ENCODE measurements at regions not wholly inside any gene's neighbourhood (a gene's known extent, or its start where the extent isn't known, plus 50 kb on each side); places are given as distances from the start of the nearest gene placed in this dataset.

DNA sequence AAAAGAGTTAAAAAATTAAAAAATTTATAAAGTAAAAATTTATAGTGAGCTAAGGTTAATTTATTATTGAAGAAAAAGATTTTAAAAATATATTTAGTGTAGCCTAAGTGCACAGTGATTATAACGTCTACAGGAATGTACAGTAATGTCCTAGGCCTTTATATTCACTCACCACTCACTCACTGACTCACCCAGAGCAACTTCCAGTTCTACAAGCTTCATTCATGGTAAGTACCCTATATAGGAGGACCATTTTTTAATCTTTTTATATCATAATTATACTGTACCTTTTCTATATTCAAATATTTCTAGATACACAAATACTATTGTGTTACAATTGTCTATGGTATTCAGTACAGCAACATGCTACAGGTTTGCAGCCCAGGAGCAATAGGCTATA, 1623.2 kb downstream of the RPA4 start:
- ChIA-PET CTCF (no interaction called here), POLR2A (no interaction called here)
- no peak for DNase-seq (ENCODE audit: low read depth)
- H3K4me3 ChIP-seq (ENCODE audit: low read depth, low read length) = no peak overlapping the region
- H3K36me3 ChIP-seq (ENCODE audit: control insufficient read depth, insufficient read depth, low read length) = no peaks in the 10 kb centered on the region
- TF ChIP-seq, protein P1, sequence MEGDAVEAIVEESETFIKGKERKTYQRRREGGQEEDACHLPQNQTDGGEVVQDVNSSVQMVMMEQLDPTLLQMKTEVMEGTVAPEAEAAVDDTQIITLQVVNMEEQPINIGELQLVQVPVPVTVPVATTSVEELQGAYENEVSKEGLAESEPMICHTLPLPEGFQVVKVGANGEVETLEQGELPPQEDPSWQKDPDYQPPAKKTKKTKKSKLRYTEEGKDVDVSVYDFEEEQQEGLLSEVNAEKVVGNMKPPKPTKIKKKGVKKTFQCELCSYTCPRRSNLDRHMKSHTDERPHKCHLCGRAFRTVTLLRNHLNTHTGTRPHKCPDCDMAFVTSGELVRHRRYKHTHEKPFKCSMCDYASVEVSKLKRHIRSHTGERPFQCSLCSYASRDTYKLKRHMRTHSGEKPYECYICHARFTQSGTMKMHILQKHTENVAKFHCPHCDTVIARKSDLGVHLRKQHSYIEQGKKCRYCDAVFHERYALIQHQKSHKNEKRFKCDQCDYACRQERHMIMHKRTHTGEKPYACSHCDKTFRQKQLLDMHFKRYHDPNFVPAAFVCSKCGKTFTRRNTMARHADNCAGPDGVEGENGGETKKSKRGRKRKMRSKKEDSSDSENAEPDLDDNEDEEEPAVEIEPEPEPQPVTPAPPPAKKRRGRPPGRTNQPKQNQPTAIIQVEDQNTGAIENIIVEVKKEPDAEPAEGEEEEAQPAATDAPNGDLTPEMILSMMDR (IDR thresholded peaks at IDR 0.05; ENCODE audit: insufficient read depth, low read depth, low read length) = no peak
- no peaks in the 10 kb centered on the region for H3K27me3 ChIP-seq (ENCODE audit: control insufficient read depth, insufficient read depth, low read length)

DNA sequence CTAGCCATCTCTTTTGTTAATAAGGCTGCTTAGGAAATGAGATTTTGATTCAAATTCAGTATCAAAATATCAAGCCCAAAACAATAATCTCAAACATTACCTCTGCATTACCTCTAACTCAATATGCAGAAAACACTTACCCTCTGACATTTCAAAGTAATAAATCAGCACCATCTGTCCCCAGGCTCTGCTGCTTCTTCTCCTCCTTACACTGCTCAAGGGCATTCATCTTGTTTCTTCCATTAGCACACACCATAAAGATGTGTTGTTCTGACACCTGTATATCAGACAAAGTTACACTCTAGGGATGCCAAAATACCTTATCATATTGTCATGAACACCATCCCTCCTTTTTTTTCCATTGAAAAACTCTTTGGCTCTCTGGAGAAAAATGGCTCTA, 1630.3 kb downstream of the RPA4 start:
- ChIA-PET CTCF (no interaction called here), POLR2A (no interaction called here)
- Histone ChIP-seq H3K4me3 (ENCODE audit: low read depth, low read length) (no peak overlapping the region), H3K36me3 (ENCODE audit: control insufficient read depth, insufficient read depth, low read length) (no peaks in the 10 kb centered on the region), H3K27me3 (ENCODE audit: control insufficient read depth, insufficient read depth, low read length) (no peaks in the 10 kb centered on the region)
- no peak for DNase-seq (ENCODE audit: low read depth)
- TF ChIP-seq, protein P1 (IDR thresholded peaks at IDR 0.05; ENCODE audit: insufficient read depth, low read depth, low read length) = no peak

DNA sequence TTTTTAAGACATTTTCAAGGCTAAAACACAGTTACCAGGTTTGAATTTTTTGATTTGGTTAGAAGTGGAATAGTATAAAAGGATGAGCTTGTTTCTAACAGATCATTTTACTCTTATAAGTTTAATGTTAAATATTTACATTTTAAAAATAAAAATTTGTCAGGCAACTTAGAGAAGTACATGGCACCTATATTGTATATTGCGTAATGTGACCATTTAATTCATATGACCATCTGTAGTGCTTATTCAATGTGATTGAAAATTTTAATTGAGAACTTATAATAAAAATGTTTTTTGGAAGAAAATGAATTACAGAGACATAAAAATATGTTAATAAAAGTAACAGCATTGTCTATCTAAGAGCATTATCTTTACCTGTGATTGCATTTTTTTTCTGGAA, 1632.4 kb downstream of the RPA4 start:
- CTCF ChIA-PET = interaction anchor here (0.7 kb wide), 1 partner anchor 632 kb away, joined by 3 read pairs; no protein-coding TSS in a partner anchor
- TF ChIP-seq, protein P1 (IDR thresholded peaks at IDR 0.05; ENCODE audit: insufficient read depth, low read depth, low read length) = no peak
- Histone ChIP-seq H3K4me3 (ENCODE audit: low read depth, low read length) (no peak overlapping the region), H3K36me3 (ENCODE audit: control insufficient read depth, insufficient read depth, low read length) (no peaks in the 10 kb centered on the region), H3K27me3 (ENCODE audit: control insufficient read depth, insufficient read depth, low read length) (no peaks in the 10 kb centered on the region)
- no peak for DNase-seq (ENCODE audit: low read depth)
- POLR2A ChIA-PET = no interaction called here

DNA sequence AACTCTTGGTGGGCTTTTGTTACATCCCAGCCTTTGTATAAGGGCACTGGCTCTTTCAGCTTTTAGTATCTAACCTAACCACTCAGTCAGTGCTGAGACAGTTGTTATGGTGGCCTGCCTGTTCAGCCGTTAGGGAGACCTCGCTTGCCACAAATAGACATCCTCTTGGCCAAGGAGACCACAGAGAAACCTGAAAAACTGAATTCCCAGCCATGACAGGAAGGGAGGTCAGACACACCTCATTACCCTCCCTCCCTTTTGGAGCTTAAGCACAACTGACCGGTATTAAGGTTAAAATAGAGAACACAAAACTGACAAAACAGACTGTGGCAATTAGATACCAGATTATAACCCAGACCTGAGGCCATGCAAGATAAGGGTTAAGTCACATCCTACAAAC, 1639.3 kb downstream of the RPA4 start:
- CTCF ChIA-PET = no interaction called here
- POLR2A ChIA-PET = no interaction called here
- Histone ChIP-seq H3K27me3 (ENCODE audit: control insufficient read depth, insufficient read depth, low read length) (no peaks in the 10 kb centered on the region), H3K36me3 (ENCODE audit: control insufficient read depth, insufficient read depth, low read length) (no peaks in the 10 kb centered on the region), H3K4me3 (ENCODE audit: low read depth, low read length) (no peak overlapping the region)
- TF ChIP-seq, protein P1 (IDR thresholded peaks at IDR 0.05; ENCODE audit: insufficient read depth, low read depth, low read length) = no peak
- DNase-seq (ENCODE audit: low read depth) = no peak

DNA sequence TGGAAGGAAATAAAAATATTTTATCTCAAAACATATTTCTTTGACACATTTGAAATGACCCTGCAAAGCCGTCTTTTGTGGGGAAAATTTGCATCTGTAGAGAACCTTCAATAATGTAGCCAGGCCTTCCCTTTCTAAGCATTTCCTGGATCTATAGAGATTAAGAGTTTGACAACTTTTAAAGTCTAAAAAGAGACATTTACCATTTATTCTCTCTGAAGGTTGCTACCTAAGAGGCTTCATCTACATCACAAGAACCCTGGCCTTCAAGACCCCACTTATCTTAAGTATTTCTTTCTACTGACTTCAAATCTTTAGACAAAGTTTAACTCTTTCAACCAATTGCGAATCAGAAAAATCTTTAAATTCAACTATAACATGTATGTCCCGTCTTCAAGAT, 1639.8 kb downstream of the RPA4 start:
- H3K36me3 ChIP-seq (ENCODE audit: control insufficient read depth, insufficient read depth, low read length) = no peaks in the 10 kb centered on the region
- H3K4me3 ChIP-seq (ENCODE audit: low read depth, low read length) = no peak overlapping the region
- no peak for DNase-seq (ENCODE audit: low read depth)
- TF ChIP-seq, protein P1 (IDR thresholded peaks at IDR 0.05; ENCODE audit: insufficient read depth, low read depth, low read length) = no peak
- POLR2A ChIA-PET = no interaction called here
- H3K27me3 ChIP-seq (ENCODE audit: control insufficient read depth, insufficient read depth, low read length) = no peaks in the 10 kb centered on the region
- CTCF ChIA-PET = no interaction called here
